GM12878 (cell line): ENCODE measurements at regions not wholly inside any gene's neighbourhood (a gene's known extent, or its start where the extent isn't known, plus 50 kb on each side); places are given as distances from the start of the nearest gene placed in this dataset.

Source experiments
- ATAC-seq: fragments of 200-7000 bp; cut with Tn5 transposase; 3 replicates; pipeline ENCODE4 v1.9.1; 2020; ENCODE audit warnings: mild to moderate bottlenecking, moderate library complexity
- BruUV-seq: library from RNA; stranded (reverse); fragments of 400-500 nt; replicated peaks from 2 replicates; lab custom pipeline; 2021; lab: Mats Ljungman, UMichigan
- CTCF ChIA-PET: fragments of 300-600 bp; sonication (Branson Sonifier 250); formaldehyde crosslinking; extraction: SDS; loops from one replicate; lab custom pipeline; 2021; ENCODE audit warnings: inconsistent platforms; lab: Yijun Ruan, JAX
- POLR2A ChIA-PET: fragments of 350-600 bp; formaldehyde crosslinking; extraction: SDS; loops from one replicate; lab custom pipeline; 2021; ENCODE audit warnings: inconsistent platforms; lab: Charles Lee
- RAD21 ChIA-PET: fragments of 300-600 bp; sonication (Branson Sonifier 250); formaldehyde crosslinking; loops from one replicate; lab custom pipeline; 2023; ENCODE audit warnings: antibody characterized with exemption; ENCODE audit not compliant: unreplicated experiment; lab: Charles Lee
- SMC1A ChIA-PET: fragments of 300-600 bp; sonication (Branson Sonifier 250); formaldehyde crosslinking; loops from one replicate; lab custom pipeline; 2023; ENCODE audit not compliant: unreplicated experiment, uncharacterized antibody; lab: Charles Lee
- DNase-seq: peaks from one replicate; pipeline ENCODE4 v3.0.0-alpha.2; 2011; ENCODE audit warnings: low read depth, low spot score
- FAIRE-seq: peaks from 3 replicates; lab custom pipeline; 2011; peaks lifted over from hg19 to GRCh38; lab: Jason Lieb, UNC
- H2AFZ ChIP-seq: 2 replicates; pipeline ENCODE4 v1.6.0; 2011; ENCODE audit warnings: low read depth, low read length, control low read depth; ENCODE audit not compliant: control insufficient read depth
- H3K27ac ChIP-seq: 2 replicates; pipeline ENCODE4 v1.5.1; 2011; ENCODE audit warnings: control low read depth; ENCODE audit not compliant: control insufficient read depth, insufficient read depth
- H3K27me3 ChIP-seq, 2 experiments: replicated peaks in 1 of 2; 2 replicates each; pipeline versions ENCODE4 v1.6.0 to v1.6.1; 2011; ENCODE audit warnings: low read length in 1 of 2; ENCODE audit not compliant: control insufficient read depth in 2 of 2, insufficient read depth in 2 of 2
- H3K36me3 ChIP-seq, 2 experiments: 2 replicates each; pipeline ENCODE4 v1.5.1; 2011; ENCODE audit warnings: low read length in 1 of 2; ENCODE audit not compliant: control insufficient read depth in 2 of 2, insufficient read depth in 2 of 2
- H3K4me1 ChIP-seq: 2 replicates; pipeline ENCODE4 v1.6.1; 2011; ENCODE audit warnings: mild to moderate bottlenecking, low read length, moderate library complexity, mixed read lengths; ENCODE audit not compliant: control insufficient read depth, insufficient read depth
- H3K4me2 ChIP-seq: 2 replicates; pipeline ENCODE4 v1.6.0; 2011; ENCODE audit warnings: control low read depth; ENCODE audit not compliant: control insufficient read depth, insufficient read depth
- H3K4me3 ChIP-seq: fragments of 200-600 bp; sonication (generic); 2 replicates; pipeline ENCODE4 v1.5.1; 2016
- H3K79me2 ChIP-seq: 2 replicates; pipeline ENCODE4 v1.6.0; 2011; ENCODE audit warnings: low read length; ENCODE audit not compliant: control insufficient read depth, insufficient read depth
- H3K9ac ChIP-seq: 2 replicates; pipeline ENCODE4 v1.8.0; 2011; ENCODE audit warnings: low read length, control low read depth, mixed read lengths; ENCODE audit not compliant: control insufficient read depth, insufficient read depth
- H3K9me3 ChIP-seq: replicated peaks from 3 replicates; pipeline ENCODE4 v1.5.1; 2011; ENCODE audit warnings: mild to moderate bottlenecking, low read length; ENCODE audit not compliant: control insufficient read depth, insufficient read depth
- H4K20me1 ChIP-seq: 2 replicates; pipeline ENCODE4 v1.6.0; 2011; ENCODE audit not compliant: control insufficient read depth, insufficient read depth
- ATF7 ChIP-seq: fragments of 450-650 bp; IDR thresholded peaks from 2 replicates; pipeline ENCODE4 v1.6.1; 2016; ENCODE audit warnings: low read depth, mild to moderate bottlenecking
- CHD1 ChIP-seq: IDR thresholded peaks from 2 replicates; pipeline ENCODE4 v1.6.1; 2012; ENCODE audit warnings: low read depth, low read length, improper control_type of control experiment
- CREM ChIP-seq: IDR thresholded peaks from 2 replicates; pipeline ENCODE4 v1.6.1; 2014; ENCODE audit warnings: antibody characterized with exemption, low read depth
- EGR1 ChIP-seq, 2 experiments: IDR thresholded peaks; 1 replicate in 1 of 2; 2 replicates in 1 of 2; pipeline ENCODE4 v1.6.1; 2011 to 2012; ENCODE audit warnings: low read depth in 2 of 2, low read length in 2 of 2, borderline replicate concordance in 1 of 2, mild to moderate bottlenecking in 1 of 2, moderate library complexity in 1 of 2
- EP300 ChIP-seq, 2 experiments: fragments of 150-350 bp in 1 of 2; IDR thresholded peaks; 2 replicates each; pipeline ENCODE4 v1.6.1; 2011 to 2012; ENCODE audit warnings: low read depth in 2 of 2, low read length in 2 of 2, borderline replicate concordance in 1 of 2, improper control_type of control experiment in 1 of 2, inconsistent platforms in 1 of 2; ENCODE audit not compliant: control insufficient read depth in 1 of 2
- MEF2A ChIP-seq: IDR thresholded peaks from 2 replicates; pipeline ENCODE4 v1.6.1; 2011; ENCODE audit warnings: low read depth, mild to moderate bottlenecking, low read length, moderate library complexity; ENCODE audit not compliant: insufficient read depth
- NR2C2 ChIP-seq: IDR thresholded peaks from 2 replicates; pipeline ENCODE4 v1.6.1; 2011; ENCODE audit warnings: borderline replicate concordance, low read depth; ENCODE audit not compliant: control insufficient read depth, insufficient read length
- RAD21 ChIP-seq: IDR thresholded peaks from 2 replicates; pipeline ENCODE4 v1.6.1; 2011; ENCODE audit warnings: mild to moderate bottlenecking, low read depth, low read length, moderate library complexity; ENCODE audit not compliant: insufficient read depth
- RB1 ChIP-seq: fragments of 450-650 bp; formaldehyde crosslinking; IDR thresholded peaks from 2 replicates; pipeline ENCODE4 v1.6.1; 2017; ENCODE audit warnings: mild to moderate bottlenecking, borderline replicate concordance
- RBBP5 ChIP-seq: fragments of 200-600 bp; sonication (generic); conservative IDR thresholded peaks from 2 replicates; pipeline ENCODE4 v1.6.1; 2016
- SIN3A ChIP-seq: IDR thresholded peaks from 2 replicates; pipeline ENCODE4 v1.6.1; 2012; ENCODE audit warnings: low read depth, low read length, improper control_type of control experiment
- SREBF2 ChIP-seq: IDR thresholded peaks from 2 replicates; pipeline ENCODE4 v1.6.1; 2012; ENCODE audit warnings: mild to moderate bottlenecking, low read length
- SUZ12 ChIP-seq: fragments of 200-600 bp; sonication (generic); IDR thresholded peaks from one replicate; pipeline ENCODE4 v1.6.1; 2018; ENCODE audit warnings: antibody characterized with exemption, mild to moderate bottlenecking; ENCODE audit not compliant: unreplicated experiment
- WRNIP1 ChIP-seq: IDR thresholded peaks from 2 replicates; pipeline ENCODE4 v1.6.1; 2011; ENCODE audit warnings: low read depth, low read length, improper control_type of control experiment, borderline replicate concordance
- WGBS: methylation state at CpG from one replicate; pipeline ENCODE4 v1.1.6; 2016; ENCODE audit warnings: low lambda C conversion rate; ENCODE audit not compliant: insufficient replicate concordance, insufficient coverage; ENCODE audit errors: missing lambda C conversion rate; 5-methylcytosine and 5-hydroxymethylcytosine counted together
- in situ Hi-C: fragments of 300-500 bp; cut with MboI; formaldehyde crosslinking; loops from 9 replicates; pipeline ENCODE4 v1.14.3; 2018; ENCODE audit warnings: mixed read lengths
- intact Hi-C: fragments of 100-400 bp; cut with micrococcal nuclease; formaldehyde crosslinking; loops from one replicate; pipeline ENCODE4 v1.14.2; 2022; ENCODE audit not compliant: unreplicated experiment
- TF ChIP-seq, protein P1 (sequence below): IDR thresholded peaks from 2 replicates; pipeline ENCODE4 v1.6.1; 2011; ENCODE audit warnings: low read depth, low read length, improper control_type of control experiment, borderline replicate concordance
- TF ChIP-seq, protein P2 (sequence below): fragments of 450-650 bp; IDR thresholded peaks from 2 replicates; pipeline ENCODE4 v1.6.1; 2017; ENCODE audit warnings: mild to moderate bottlenecking, moderate library complexity
- TF ChIP-seq, protein P3 (sequence below): fragments of 450-650 bp; IDR thresholded peaks from 2 replicates; pipeline ENCODE4 v1.6.1; 2017; ENCODE audit warnings: mild to moderate bottlenecking
- TF ChIP-seq, protein P4 (sequence below): IDR thresholded peaks from 2 replicates; pipeline ENCODE4 v1.6.1; 2012; ENCODE audit warnings: low read length, inconsistent platforms

DNA sequence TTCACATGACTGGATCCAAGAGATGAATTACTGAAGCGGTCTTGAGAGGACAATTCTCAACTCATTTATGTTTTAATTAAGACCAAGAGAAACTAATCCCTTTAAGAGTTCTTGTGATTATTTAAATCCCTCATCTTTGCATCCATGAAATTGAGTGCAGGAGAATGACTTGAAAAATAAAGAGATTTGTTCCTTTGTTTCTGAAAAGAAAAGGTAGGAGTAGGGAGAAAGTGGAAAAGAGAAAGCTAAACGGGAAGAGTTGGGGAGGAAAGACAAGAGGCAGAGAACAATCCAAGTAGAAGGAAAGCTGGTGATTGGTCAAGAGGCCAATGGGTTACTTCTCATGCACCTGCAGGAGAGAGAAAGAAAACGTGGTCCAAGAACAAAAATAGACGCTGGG, 75.2 kb upstream of the SOX4 start:
- no peak for FAIRE-seq
- H4K20me1 ChIP-seq = no peaks in the 10 kb centered on the region
- intact Hi-C loops (no loop called here), in situ Hi-C loops (no loop called here)
- DNase-seq = no peak
- ChIA-PET POLR2A (no interaction called here), RAD21 (no interaction called here), SMC1A (no interaction called here), CTCF (no interaction called here)
- H3K9ac ChIP-seq = no peak overlapping the region
- no peak overlapping the region for H3K4me3 ChIP-seq
- 5% methylated on average over 4 of the region's 4 CpGs for WGBS
- no peak overlapping the region for H2AFZ ChIP-seq
- no peak overlapping the region for H3K4me2 ChIP-seq
- H3K27me3 ChIP-seq = no peaks in the 10 kb centered on the region; a peak in 1 of 4 replicates
- no peak for ATAC-seq
- no peak overlapping the region for H3K27ac ChIP-seq
- no TSS peak for BruUV-seq
- no peaks in the 10 kb centered on the region for H3K79me2 ChIP-seq
- H3K4me1 ChIP-seq = no peaks in the 10 kb centered on the region
- no peaks in the 10 kb centered on the region for H3K9me3 ChIP-seq
- H3K36me3 ChIP-seq = no peaks in the 10 kb centered on the region
- TF ChIP-seq CHD1 = no peak
- no peak for TF ChIP-seq RB1
- TF ChIP-seq, protein P1, sequence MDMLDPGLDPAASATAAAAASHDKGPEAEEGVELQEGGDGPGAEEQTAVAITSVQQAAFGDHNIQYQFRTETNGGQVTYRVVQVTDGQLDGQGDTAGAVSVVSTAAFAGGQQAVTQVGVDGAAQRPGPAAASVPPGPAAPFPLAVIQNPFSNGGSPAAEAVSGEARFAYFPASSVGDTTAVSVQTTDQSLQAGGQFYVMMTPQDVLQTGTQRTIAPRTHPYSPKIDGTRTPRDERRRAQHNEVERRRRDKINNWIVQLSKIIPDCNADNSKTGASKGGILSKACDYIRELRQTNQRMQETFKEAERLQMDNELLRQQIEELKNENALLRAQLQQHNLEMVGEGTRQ = no peak
- TF ChIP-seq RAD21 = no peak
- TF ChIP-seq MEF2A = no peak
- no peak for TF ChIP-seq ATF7
- TF ChIP-seq EP300 (IDR thresholded peaks at IDR 0.05; ENCODE audit: borderline replicate concordance in 1 of 2, control insufficient read depth in 1 of 2, low read depth in 2 of 2, low read length in 2 of 2) = no peak
- TF ChIP-seq NR2C2 = no peak
- TF ChIP-seq EGR1 (IDR thresholded peaks at IDR 0.05; ENCODE audit: borderline replicate concordance in 1 of 2, low read depth in 2 of 2, low read length in 2 of 2) = no peak
- TF ChIP-seq SIN3A = no peak
- TF ChIP-seq CREM = no peak
- no peak for TF ChIP-seq RBBP5
- TF ChIP-seq, protein P2, sequence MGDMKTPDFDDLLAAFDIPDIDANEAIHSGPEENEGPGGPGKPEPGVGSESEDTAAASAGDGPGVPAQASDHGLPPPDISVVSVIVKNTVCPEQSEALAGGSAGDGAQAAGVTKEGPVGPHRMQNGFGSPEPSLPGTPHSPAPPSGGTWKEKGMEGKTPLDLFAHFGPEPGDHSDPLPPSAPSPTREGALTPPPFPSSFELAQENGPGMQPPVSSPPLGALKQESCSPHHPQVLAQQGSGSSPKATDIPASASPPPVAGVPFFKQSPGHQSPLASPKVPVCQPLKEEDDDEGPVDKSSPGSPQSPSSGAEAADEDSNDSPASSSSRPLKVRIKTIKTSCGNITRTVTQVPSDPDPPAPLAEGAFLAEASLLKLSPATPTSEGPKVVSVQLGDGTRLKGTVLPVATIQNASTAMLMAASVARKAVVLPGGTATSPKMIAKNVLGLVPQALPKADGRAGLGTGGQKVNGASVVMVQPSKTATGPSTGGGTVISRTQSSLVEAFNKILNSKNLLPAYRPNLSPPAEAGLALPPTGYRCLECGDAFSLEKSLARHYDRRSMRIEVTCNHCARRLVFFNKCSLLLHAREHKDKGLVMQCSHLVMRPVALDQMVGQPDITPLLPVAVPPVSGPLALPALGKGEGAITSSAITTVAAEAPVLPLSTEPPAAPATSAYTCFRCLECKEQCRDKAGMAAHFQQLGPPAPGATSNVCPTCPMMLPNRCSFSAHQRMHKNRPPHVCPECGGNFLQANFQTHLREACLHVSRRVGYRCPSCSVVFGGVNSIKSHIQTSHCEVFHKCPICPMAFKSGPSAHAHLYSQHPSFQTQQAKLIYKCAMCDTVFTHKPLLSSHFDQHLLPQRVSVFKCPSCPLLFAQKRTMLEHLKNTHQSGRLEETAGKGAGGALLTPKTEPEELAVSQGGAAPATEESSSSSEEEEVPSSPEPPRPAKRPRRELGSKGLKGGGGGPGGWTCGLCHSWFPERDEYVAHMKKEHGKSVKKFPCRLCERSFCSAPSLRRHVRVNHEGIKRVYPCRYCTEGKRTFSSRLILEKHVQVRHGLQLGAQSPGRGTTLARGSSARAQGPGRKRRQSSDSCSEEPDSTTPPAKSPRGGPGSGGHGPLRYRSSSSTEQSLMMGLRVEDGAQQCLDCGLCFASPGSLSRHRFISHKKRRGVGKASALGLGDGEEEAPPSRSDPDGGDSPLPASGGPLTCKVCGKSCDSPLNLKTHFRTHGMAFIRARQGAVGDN = no peak
- TF ChIP-seq, protein P3, sequence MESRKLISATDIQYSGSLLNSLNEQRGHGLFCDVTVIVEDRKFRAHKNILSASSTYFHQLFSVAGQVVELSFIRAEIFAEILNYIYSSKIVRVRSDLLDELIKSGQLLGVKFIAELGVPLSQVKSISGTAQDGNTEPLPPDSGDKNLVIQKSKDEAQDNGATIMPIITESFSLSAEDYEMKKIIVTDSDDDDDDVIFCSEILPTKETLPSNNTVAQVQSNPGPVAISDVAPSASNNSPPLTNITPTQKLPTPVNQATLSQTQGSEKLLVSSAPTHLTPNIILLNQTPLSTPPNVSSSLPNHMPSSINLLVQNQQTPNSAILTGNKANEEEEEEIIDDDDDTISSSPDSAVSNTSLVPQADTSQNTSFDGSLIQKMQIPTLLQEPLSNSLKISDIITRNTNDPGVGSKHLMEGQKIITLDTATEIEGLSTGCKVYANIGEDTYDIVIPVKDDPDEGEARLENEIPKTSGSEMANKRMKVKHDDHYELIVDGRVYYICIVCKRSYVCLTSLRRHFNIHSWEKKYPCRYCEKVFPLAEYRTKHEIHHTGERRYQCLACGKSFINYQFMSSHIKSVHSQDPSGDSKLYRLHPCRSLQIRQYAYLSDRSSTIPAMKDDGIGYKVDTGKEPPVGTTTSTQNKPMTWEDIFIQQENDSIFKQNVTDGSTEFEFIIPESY = no peak
- TF ChIP-seq WRNIP1 = no peak
- TF ChIP-seq, protein P4, sequence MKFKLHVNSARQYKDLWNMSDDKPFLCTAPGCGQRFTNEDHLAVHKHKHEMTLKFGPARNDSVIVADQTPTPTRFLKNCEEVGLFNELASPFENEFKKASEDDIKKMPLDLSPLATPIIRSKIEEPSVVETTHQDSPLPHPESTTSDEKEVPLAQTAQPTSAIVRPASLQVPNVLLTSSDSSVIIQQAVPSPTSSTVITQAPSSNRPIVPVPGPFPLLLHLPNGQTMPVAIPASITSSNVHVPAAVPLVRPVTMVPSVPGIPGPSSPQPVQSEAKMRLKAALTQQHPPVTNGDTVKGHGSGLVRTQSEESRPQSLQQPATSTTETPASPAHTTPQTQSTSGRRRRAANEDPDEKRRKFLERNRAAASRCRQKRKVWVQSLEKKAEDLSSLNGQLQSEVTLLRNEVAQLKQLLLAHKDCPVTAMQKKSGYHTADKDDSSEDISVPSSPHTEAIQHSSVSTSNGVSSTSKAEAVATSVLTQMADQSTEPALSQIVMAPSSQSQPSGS = no peak
- TF ChIP-seq SUZ12 = no peak
- TF ChIP-seq SREBF2 = no peak
